ENCODE measurements at regions not wholly inside any gene's neighbourhood (a gene's known extent, or its start where the extent isn't known, plus 50 kb on each side); places are given as distances from the start of the nearest gene placed in this dataset.

- no peak for TF ChIP-seq EZH2 (IDR thresholded peaks at IDR 0.05)
- TF ChIP-seq CTCF (IDR thresholded peaks at IDR 0.05 in 2 of 3, conservative IDR thresholded peaks at IDR 0.05 in 1 of 3; ENCODE audit: borderline replicate concordance in 1 of 3, insufficient read depth in 1 of 3, low read depth in 2 of 3, low read length in 2 of 3), result no peak
- no peak for TF ChIP-seq POLR2A (IDR thresholded peaks at IDR 0.05; ENCODE audit: borderline replicate concordance, extremely low read depth, insufficient read depth, insufficient read length)
- no peak for TF ChIP-seq SIN3A (IDR thresholded peaks at IDR 0.05; ENCODE audit: low read depth)
- TF ChIP-seq POLR2AphosphoS5 (IDR thresholded peaks at IDR 0.05; ENCODE audit: low read depth, low read length), result no peak
- no peak for TF ChIP-seq MAX (IDR thresholded peaks at IDR 0.05)
- no peak for TF ChIP-seq ZFX (IDR thresholded peaks at IDR 0.05)
- TF ChIP-seq EZH2phosphoT487 (IDR thresholded peaks at IDR 0.05; ENCODE audit: borderline replicate concordance), result no peak
- no peak for TF ChIP-seq SP1 (IDR thresholded peaks at IDR 0.05; ENCODE audit: low read depth)
- TF ChIP-seq ZNF274 (IDR thresholded peaks at IDR 0.05; ENCODE audit: low read depth, low read length), result no peak
- no peak for TF ChIP-seq REST (IDR thresholded peaks at IDR 0.05; ENCODE audit: low read depth)
- no peak for TF ChIP-seq RAD21 (IDR thresholded peaks at IDR 0.05; ENCODE audit: low read depth)
Observed at GRCh38 chr6:156282087-156282486, 495.1 kb upstream of the ARID1B start.
